Islet precursor cell (in vitro differentiated cells): ENCODE measurements at regions not wholly inside any gene's neighbourhood (a gene's known extent, or its start where the extent isn't known, plus 50 kb on each side); places are given as distances from the start of the nearest gene placed in this dataset.
"Not testable (repeated sequence)": the region's sequence is repeated elsewhere in the genome, so short reads cannot be mapped to it uniquely, and the experiment has no call there.

Source experiments
- DNase-seq: peaks from one replicate; pipeline ENCODE4 v3.0.0-alpha.2; 2018

- not testable (repeated sequence) for DNase-seq
Observed at GRCh38 chr14:106474261-106475028, 948.1 kb downstream of the TMEM121 start.

DNA sequence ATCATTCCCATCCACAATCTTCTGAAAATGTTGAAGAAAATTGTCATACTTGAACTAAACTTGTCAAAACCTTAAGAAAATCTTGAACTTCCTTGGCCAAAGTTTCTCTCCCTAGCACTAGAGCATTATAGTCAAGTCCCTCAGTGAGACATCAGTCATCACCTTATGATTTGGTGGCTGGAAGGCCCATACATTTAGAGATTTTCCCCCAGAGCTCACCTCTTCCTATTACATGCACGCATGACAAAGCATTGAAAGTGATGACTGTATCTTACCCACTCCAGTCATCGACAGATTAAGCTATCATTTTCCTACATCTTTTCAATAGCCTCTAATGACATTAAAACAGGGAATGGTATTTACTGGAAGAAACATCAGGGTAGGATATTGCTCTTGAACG lies 948.8 kb downstream of the TMEM121 start:
- not testable (repeated sequence) for DNase-seq

- not testable (repeated sequence) for DNase-seq
Observed at GRCh38 chr14:106477600-106477999, 951.2 kb downstream of the TMEM121 start.

DNA sequence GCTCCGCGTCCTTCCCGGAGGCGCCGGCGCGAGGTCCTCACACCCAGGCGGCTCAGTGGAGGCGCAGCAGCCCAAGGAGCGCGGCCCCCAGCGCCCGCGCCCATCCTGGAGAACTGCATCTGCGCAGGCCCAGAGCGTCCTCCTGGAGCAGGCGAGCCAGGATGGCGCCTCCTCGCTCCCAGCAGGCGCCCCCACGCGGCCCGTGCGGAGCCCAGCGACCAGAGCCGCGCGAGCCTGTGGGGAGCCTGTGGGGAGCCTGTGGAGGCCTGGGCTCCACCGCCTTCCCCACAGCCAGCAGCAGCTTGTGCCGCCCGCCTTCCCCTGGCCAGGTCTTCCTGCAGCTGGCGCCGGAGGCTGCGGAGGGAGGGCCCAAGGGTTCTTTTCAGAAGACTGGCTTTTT lies 953.9 kb downstream of the TMEM121 start:
- DNase-seq, result not testable (repeated sequence)

DNA sequence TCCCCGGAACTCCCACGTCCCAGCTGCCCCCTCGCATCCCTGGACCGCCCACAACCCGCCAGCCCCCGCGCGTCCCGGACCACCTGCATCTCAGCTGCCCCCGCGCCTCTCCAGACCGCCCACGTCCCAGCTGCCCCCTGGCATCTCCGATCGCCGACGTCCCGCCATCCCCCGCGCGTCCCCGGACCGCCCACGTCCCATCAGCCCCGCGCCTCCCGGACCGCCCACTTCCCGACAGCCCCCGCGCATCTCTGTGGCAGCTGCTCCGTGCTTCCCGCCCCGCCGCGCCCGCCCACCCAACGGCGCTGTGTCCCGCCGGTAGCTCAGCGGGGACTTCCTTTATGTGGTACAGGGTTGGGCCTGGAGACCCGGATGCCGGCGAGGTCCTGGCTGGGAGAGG lies 955.8 kb downstream of the TMEM121 start:
- not testable (repeated sequence) for DNase-seq

DNA sequence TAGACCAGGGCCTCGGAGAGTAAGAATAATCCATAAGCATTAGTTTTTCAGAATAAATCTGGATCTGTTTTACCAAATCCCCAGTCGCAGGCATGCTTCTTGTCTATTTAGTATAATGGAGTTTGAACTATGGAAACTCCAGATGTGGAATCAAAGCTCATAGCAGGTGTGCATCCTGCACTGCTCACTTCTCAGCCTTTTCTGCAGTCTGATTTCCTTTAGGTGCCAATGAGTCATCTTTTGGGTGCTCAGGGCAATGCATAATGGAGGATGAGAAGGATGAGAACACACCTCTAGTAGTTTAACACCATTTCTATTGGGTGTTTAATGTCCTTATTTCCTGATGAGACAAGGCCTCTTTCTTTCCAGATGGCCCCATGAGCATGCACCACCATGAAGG lies 961.2 kb downstream of the TMEM121 start:
- no peak for DNase-seq

DNA sequence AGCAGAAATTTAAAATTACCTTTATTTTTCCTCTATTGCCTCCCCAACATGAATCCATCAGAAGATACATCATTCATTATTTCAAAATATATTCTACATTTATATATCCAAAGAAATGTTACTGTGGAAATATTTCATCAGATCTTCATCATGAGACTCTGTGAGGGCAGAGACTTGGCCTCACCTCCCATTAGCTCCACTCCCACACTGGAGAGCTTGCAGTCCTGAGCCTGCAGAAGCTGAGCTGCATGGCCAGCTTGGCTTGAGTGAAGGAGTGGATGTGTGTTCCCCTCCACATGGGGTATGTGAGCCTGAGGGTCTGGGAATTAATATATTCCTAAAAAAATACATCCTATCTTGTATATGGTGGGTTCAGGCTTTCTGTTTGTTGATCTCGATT lies 961.9 kb downstream of the TMEM121 start:
- no peak for DNase-seq

DNA sequence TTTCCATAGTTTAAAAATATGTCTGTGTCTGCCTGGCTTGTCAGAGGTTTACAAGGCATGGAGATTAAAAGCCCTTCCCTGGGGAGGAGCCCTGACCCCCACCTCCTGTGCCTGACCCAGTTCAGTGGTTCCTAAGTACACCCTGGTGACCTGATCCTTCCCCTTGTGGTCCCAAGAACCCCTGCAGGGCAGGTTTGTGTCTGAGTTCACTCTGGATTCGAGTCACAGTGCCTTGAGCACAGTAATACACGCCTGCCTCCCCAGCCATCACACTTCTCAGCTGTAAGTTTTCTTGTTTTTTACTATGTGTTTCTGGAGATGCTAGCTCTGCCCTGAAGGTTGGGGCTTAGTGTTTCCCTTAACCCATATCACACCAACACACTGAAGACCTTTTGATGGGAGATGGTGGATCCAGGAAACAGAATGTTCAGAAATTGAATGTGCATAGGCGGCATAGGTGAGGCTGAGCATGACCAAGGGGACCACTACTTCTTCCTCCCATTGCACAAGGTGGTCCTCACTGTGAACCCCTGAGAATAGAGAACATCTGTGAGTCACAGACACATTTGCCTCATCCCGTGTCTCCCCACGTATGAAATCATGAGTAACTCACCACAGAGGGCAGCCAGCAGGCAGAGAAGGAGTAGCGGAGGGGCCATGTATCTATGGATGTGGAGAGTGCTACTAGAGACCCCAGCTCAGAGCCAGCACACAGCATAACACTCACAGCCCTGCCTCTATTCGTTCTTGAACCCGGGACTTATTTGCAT lies 962.9 kb downstream of the TMEM121 start:
- DNase-seq, result no peak

GRCh38 chr14:106490442-106490841 lies 964.1 kb downstream of the TMEM121 start:
- DNase-seq, result no peak

GRCh38 chr14:106491851-106492250 lies 965.5 kb downstream of the TMEM121 start:
- no peak for DNase-seq

GRCh38 chr14:106493962-106494823 lies 967.8 kb downstream of the TMEM121 start:
- no peak for DNase-seq

GRCh38 chr14:106500571-106500970 lies 974.2 kb downstream of the TMEM121 start:
- DNase-seq, result no peak

- DNase-seq, result no peak
Observed at GRCh38 chr14:106501898-106502297, 975.5 kb downstream of the TMEM121 start.

GRCh38 chr14:106505366-106505765 lies 979.0 kb downstream of the TMEM121 start:
- DNase-seq, result no peak

- DNase-seq, result no peak
Observed at GRCh38 chr14:106506881-106507305, 980.5 kb downstream of the TMEM121 start.

DNA sequence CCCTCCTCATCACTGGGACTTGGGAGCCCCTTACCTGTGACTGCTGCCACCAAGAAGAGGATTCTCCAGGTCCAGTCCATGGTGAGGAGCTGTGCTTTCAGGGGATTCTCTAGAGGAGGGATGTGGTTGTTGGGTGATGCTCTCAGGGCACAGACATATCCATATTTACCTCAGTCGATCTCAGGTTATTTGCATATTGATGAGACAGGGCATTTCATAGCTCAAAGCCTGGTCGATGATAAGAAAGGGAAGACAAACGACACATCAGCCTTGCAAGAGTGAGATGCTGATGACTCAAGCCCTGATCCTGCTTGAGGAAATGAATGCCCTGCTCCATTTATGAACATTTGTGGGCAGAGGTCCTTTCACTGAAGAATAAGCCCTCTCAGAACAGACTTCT lies 981.0 kb downstream of the TMEM121 start:
- DNase-seq, result no peak

GRCh38 chr14:106508216-106508615 lies 981.8 kb downstream of the TMEM121 start:
- DNase-seq, result no peak

DNA sequence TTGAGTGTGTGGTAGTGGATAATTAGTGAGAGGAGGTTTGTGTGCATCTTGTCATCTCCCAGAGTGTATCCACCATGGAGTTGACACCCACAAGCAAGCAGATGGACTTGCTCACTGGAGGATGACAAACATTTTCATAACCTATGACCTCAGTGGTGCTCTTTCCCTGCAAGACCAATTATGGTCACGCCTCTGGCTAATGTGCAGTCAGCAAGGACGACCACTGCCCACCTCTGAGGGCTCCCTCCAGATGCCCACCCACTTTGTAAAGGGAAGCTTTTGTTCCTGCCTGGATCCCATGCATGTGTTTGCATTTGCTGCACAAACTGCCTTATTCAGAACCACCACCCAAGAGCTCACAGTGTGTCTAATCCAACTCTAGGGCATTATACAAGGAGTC lies 982.8 kb downstream of the TMEM121 start:
- no peak for DNase-seq

- DNase-seq, result no peak
Observed at GRCh38 chr14:106509807-106510206, 983.4 kb downstream of the TMEM121 start.

DNA sequence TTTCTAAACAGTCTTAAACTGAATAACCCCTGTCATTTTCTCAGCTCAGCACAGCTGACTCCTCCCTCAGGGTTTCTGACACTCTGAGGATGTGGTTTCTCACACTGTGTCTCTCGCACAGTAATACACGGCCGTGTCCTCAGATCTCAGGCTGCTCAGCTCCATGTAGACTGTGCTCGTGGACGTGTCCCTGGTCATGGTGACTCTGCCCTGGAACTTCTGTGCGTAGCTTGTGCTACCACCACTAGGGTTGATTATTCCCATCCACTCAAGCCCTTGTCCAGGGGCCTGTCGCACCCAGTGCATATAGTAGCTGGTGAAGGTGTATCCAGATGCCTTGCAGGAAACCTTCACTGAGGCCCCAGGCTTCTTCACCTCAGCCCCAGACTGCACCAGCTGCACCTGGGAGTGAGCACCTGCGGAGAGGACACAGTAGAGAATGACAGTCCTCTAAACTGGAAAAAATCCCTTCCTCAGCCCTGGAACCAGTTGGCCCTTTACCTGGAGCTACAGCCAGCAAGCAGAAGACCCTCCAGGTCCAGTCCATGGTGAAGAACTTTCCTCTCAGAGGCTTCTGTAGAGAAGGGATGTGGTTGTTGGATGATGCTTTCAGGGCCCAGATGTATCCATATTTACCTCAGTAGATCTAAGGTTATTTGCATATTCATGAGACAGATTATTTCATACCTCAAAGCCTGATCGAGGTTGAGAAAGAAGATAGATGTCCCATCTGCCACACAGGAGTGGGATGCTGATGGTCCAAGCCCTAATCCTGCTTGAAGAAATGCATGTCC lies 984.8 kb downstream of the TMEM121 start:
- DNase-seq, result no peak

GRCh38 chr14:106511800-106512198 lies 985.4 kb downstream of the TMEM121 start:
- DNase-seq, result no peak

DNA sequence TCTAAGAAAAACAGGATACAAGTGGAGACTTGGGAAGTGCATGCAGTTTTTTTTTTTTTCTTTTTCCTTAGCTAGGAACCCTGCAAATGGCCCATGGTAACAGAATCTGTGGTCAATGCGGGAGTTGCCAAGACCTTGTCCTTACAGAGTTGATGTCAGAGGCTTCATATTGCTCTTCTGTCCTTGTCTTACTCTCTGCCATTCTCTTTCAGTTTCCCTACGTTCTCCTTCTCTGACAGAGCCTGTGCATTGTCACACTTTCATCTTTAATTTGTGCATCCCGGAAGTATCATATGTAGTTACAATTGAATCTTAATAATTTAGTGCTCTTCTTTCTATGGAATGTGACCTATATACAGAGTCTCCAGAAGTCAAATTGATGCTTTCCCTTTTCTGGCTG lies 986.9 kb downstream of the TMEM121 start:
- no peak for DNase-seq
